ENCODE measurements at regions not wholly inside any gene's neighbourhood (a gene's known extent, or its start where the extent isn't known, plus 50 kb on each side); places are given as distances from the start of the nearest gene placed in this dataset.

DNA sequence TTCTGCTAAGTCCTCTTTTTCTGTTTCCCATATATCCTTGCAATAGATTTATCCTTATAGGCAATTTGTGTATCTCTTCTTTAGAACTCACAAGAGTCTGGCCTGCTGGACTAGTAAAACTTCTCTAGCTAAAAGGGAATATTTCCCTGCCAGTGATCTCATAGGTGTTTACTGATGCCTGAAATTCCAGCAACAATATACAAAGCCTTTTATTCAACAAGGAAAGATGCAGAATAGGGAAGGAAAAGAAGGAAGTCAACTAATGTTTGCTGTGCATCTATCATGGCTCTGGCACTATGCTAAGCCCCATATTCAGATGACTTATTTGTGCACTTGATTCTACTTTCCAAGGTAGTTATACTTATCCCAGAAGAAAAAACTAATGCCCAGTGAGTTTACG, 160.0 kb upstream of the DMRTA1 start:
- H3K27ac ChIP-seq: no peak overlapping the region

GRCh38 chr9:22288661-22289060, 158.0 kb upstream of the DMRTA1 start:
- TF ChIP-seq, protein P1, sequence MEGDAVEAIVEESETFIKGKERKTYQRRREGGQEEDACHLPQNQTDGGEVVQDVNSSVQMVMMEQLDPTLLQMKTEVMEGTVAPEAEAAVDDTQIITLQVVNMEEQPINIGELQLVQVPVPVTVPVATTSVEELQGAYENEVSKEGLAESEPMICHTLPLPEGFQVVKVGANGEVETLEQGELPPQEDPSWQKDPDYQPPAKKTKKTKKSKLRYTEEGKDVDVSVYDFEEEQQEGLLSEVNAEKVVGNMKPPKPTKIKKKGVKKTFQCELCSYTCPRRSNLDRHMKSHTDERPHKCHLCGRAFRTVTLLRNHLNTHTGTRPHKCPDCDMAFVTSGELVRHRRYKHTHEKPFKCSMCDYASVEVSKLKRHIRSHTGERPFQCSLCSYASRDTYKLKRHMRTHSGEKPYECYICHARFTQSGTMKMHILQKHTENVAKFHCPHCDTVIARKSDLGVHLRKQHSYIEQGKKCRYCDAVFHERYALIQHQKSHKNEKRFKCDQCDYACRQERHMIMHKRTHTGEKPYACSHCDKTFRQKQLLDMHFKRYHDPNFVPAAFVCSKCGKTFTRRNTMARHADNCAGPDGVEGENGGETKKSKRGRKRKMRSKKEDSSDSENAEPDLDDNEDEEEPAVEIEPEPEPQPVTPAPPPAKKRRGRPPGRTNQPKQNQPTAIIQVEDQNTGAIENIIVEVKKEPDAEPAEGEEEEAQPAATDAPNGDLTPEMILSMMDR (conservative IDR thresholded peaks at IDR 0.05): no peak
- H3K27ac ChIP-seq: no peak overlapping the region

More for the DNA sequence above, 160.0 kb upstream of the DMRTA1 start:
- TF ChIP-seq, protein P1 (conservative IDR thresholded peaks at IDR 0.05): no peak

- H3K27ac ChIP-seq: no peak overlapping the region
- TF ChIP-seq, protein P1 (conservative IDR thresholded peaks at IDR 0.05): peak; percentile 95
Observed at GRCh38 chr9:22307013-22307711, 139.5 kb upstream of the DMRTA1 start.

GRCh38 chr9:22308177-22308576, 138.4 kb upstream of the DMRTA1 start:
- no peak overlapping the region for H3K27ac ChIP-seq
- TF ChIP-seq, protein P1 (conservative IDR thresholded peaks at IDR 0.05): peak; percentile 45

GRCh38 chr9:22316645-22317044, 130.0 kb upstream of the DMRTA1 start:
- H3K27ac ChIP-seq: no peak overlapping the region
- TF ChIP-seq, protein P1 (conservative IDR thresholded peaks at IDR 0.05): no peak

- TF ChIP-seq, protein P1 (conservative IDR thresholded peaks at IDR 0.05): no peak
- H3K27ac ChIP-seq: no peak overlapping the region
Observed at GRCh38 chr9:22331533-22331932, 115.1 kb upstream of the DMRTA1 start.

DNA sequence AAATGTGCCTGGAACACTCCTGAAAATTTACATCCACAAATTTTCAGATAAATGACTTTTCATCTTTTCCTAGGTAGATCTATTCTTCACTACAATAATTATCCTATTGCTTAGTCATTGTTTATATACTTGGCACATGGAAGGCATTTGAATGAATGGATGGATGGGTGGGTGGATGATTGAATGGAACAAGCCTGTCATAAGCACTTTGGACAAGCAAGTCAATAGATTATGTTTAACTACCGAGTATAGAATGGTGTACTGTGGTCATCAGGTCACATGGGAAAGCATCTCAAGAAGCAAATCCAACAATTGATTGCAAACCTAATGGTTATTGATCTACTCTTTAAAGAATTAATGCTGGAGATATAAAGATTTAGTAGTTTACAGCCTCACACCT, 114.4 kb upstream of the DMRTA1 start:
- H3K27ac ChIP-seq: no peak overlapping the region
- TF ChIP-seq, protein P1 (conservative IDR thresholded peaks at IDR 0.05): no peak

Measured in VCaP (cell line).